ENCODE measurements at regions not wholly inside any gene's neighbourhood (a gene's known extent, or its start where the extent isn't known, plus 50 kb on each side); places are given as distances from the start of the nearest gene placed in this dataset.

GRCh38 chr15:95235033-95235432 is 1003.7 kb downstream of the MCTP2 start:
- TF ChIP-seq CTCF (IDR thresholded peaks at IDR 0.05; ENCODE audit: borderline replicate concordance, extremely low read depth, low read length, poor library complexity, severe bottlenecking) (no peak), EZH2 (IDR thresholded peaks at IDR 0.05; ENCODE audit: borderline replicate concordance, low read depth, low read length, severe bottlenecking) (no peak)
